SK-N-SH (cell line): ENCODE measurements at regions not wholly inside any gene's neighbourhood (a gene's known extent, or its start where the extent isn't known, plus 50 kb on each side); places are given as distances from the start of the nearest gene placed in this dataset.

Source experiments
- CTCF ChIA-PET: fragments of 300-600, 350-600 bp; formaldehyde crosslinking; extraction: SDS; loops from one replicate; lab custom pipeline; 2021; lab: Yijun Ruan, JAX
- POLR2A ChIA-PET: fragments of 350-600 bp; sonication (Branson Sonifier 250); formaldehyde crosslinking; extraction: SDS; loops from one replicate; lab custom pipeline; 2020; ENCODE audit warnings: antibody characterized with exemption, inconsistent platforms; lab: Yijun Ruan, JAX
- DNase-seq: peaks from one replicate; pipeline ENCODE4 v3.0.0; 2012
- H2AFZ ChIP-seq: fragments of 200-600 bp; sonication (generic); 2 replicates; pipeline ENCODE4 v1.8.1; 2016; ENCODE audit warnings: antibody characterized with exemption, mild to moderate bottlenecking, low read depth
- H3F3A ChIP-seq: fragments of 200-600 bp; sonication (generic); replicated peaks from 2 replicates; pipeline ENCODE3; 2016; ENCODE audit warnings: antibody characterized with exemption, mild to moderate bottlenecking; ENCODE audit not compliant: insufficient read depth
- H3K27ac ChIP-seq, 2 experiments: fragments of 200-500 bp in 1 of 2; fragments of 200-600 bp in 1 of 2; sonication (Bioruptor generic) in 1 of 2; sonication (generic), shearing (Covaris generic) in 1 of 2; 2 replicates each; pipeline versions ENCODE4 v1.5.1 to v1.6.1; 2014 to 2016; ENCODE audit warnings: low read depth in 2 of 2, inconsistent platforms in 1 of 2, low read length in 1 of 2, mild to moderate bottlenecking in 1 of 2, mixed read lengths in 1 of 2
- H3K27me3 ChIP-seq: fragments of 200-600 bp; sonication (generic), shearing (Covaris generic); 2 replicates; pipeline ENCODE4 v1.6.1; 2016; ENCODE audit warnings: mixed run types; ENCODE audit not compliant: insufficient read depth
- H3K36me3 ChIP-seq, 2 experiments: fragments of 200-500 bp in 1 of 2; fragments of 200-600 bp in 1 of 2; sonication (Bioruptor generic) in 1 of 2; sonication (generic) in 1 of 2; replicated peaks in 1 of 2; 2 replicates each; pipeline versions ENCODE3 to v1.5.1; 2014 to 2016; ENCODE audit warnings: low read length in 1 of 2, mild to moderate bottlenecking in 1 of 2; ENCODE audit not compliant: insufficient read depth in 2 of 2, control insufficient read depth in 1 of 2
- H3K4me1 ChIP-seq, 2 experiments: fragments of 200-500 bp in 1 of 2; fragments of 200-600 bp in 1 of 2; sonication (Bioruptor generic) in 1 of 2; sonication (generic), shearing (Covaris generic) in 1 of 2; 2 replicates each; pipeline versions ENCODE4 v1.5.1 to v1.6.1; 2014 to 2016; ENCODE audit warnings: low read depth in 1 of 2, low read length in 1 of 2, mixed run types in 1 of 2; ENCODE audit not compliant: insufficient read depth in 2 of 2, control insufficient read depth in 1 of 2
- H3K4me2 ChIP-seq: fragments of 200-600 bp; sonication (generic), shearing (Covaris generic); 2 replicates; pipeline ENCODE4 v1.6.1; 2017; ENCODE audit warnings: mixed run types
- H3K4me3 ChIP-seq, 2 experiments: fragments of 200-500 bp in 1 of 2; fragments of 200-600 bp in 1 of 2; sonication (Bioruptor generic) in 1 of 2; sonication (generic), shearing (Covaris generic) in 1 of 2; 2 replicates each; pipeline versions ENCODE4 v1.5.1 to v1.8.1; 2014 to 2016; ENCODE audit warnings: low read depth in 2 of 2, inconsistent platforms in 1 of 2, low read length in 1 of 2, mild to moderate bottlenecking in 1 of 2, mixed read lengths in 1 of 2, moderate library complexity in 1 of 2
- H3K79me2 ChIP-seq: fragments of 200-600 bp; sonication (generic); 2 replicates; pipeline ENCODE4 v1.8.1; 2017; ENCODE audit warnings: mild to moderate bottlenecking; ENCODE audit not compliant: insufficient read depth
- H3K9ac ChIP-seq: fragments of 200-600 bp; sonication (generic); 2 replicates; pipeline ENCODE4 v1.6.1; 2017; ENCODE audit warnings: mixed run types
- H3K9me2 ChIP-seq: fragments of 200-600 bp; sonication (generic); 2 replicates; pipeline ENCODE4 v1.6.1; 2017; ENCODE audit warnings: mixed run types
- H3K9me3 ChIP-seq: fragments of 200-600 bp; sonication (generic); 2 replicates; pipeline ENCODE4 v1.6.1; 2017; ENCODE audit warnings: mixed run types, mild to moderate bottlenecking, moderate library complexity
- H4K20me1 ChIP-seq: fragments of 200-600 bp; sonication (generic); 2 replicates; pipeline ENCODE4 v1.6.1; 2017; ENCODE audit warnings: mild to moderate bottlenecking, mixed run types; ENCODE audit not compliant: insufficient read depth
- CHD2 ChIP-seq: fragments of 150-350 bp; IDR thresholded peaks from 2 replicates; pipeline ENCODE4 v1.6.1; 2018; ENCODE audit warnings: low read length; ENCODE audit not compliant: partially characterized antibody
- CTCF ChIP-seq: fragments of 200-600 bp; sonication (generic); IDR thresholded peaks from 2 replicates; pipeline ENCODE4 v1.6.1; 2017; ENCODE audit warnings: antibody characterized with exemption, mild to moderate bottlenecking, moderate library complexity
- ELF1 ChIP-seq: IDR thresholded peaks from 2 replicates; pipeline ENCODE4 v1.4.0; 2012
- EP300 ChIP-seq, 2 experiments: IDR thresholded peaks; 2 replicates each; pipeline versions ENCODE4 v1.4.0 to v1.6.1; 2012; ENCODE audit warnings: borderline replicate concordance in 1 of 2, low read depth in 1 of 2, low read length in 1 of 2
- EZH2phosphoT487 ChIP-seq: fragments of 200-600 bp; sonication (generic); IDR thresholded peaks from 2 replicates; pipeline ENCODE4 v1.6.1; 2017; ENCODE audit warnings: low read depth, mixed run types, mild to moderate bottlenecking, antibody characterized with exemption, moderate library complexity, borderline replicate concordance
- FOSL2 ChIP-seq: IDR thresholded peaks from 2 replicates; pipeline ENCODE4 v1.4.0; 2012; ENCODE audit warnings: low read depth, mild to moderate bottlenecking, moderate library complexity, borderline replicate concordance
- FOXJ3 ChIP-seq: sonication (generic); formaldehyde crosslinking; IDR thresholded peaks from 2 replicates; pipeline ENCODE4 v1.5.1; 2020; ENCODE audit warnings: mild to moderate bottlenecking, missing genetic modification reagents
- FOXM1 ChIP-seq: IDR thresholded peaks from 2 replicates; pipeline ENCODE4 v1.4.0; 2012; ENCODE audit warnings: low read depth, mild to moderate bottlenecking
- JUND ChIP-seq: IDR thresholded peaks from 2 replicates; pipeline ENCODE4 v1.4.0; 2012
- MAX ChIP-seq: IDR thresholded peaks from 2 replicates; pipeline ENCODE4 v1.4.0; 2012; ENCODE audit warnings: low read depth
- MEF2A ChIP-seq: IDR thresholded peaks from 2 replicates; pipeline ENCODE4 v1.4.0; 2012; ENCODE audit warnings: low read depth, borderline replicate concordance
- POLR2AphosphoS5 ChIP-seq: IDR thresholded peaks from 2 replicates; pipeline ENCODE4 v1.6.1; 2012; ENCODE audit warnings: low read depth, low read length
- REST ChIP-seq: IDR thresholded peaks from 2 replicates; pipeline ENCODE4 v1.6.1; 2012; ENCODE audit warnings: mild to moderate bottlenecking, low read depth, low read length, moderate library complexity
- RFX5 ChIP-seq: IDR thresholded peaks from 2 replicates; pipeline ENCODE4 v1.6.1; 2012; ENCODE audit warnings: mild to moderate bottlenecking, improper control_type of control experiment, low read length
- RXRA ChIP-seq: IDR thresholded peaks from 2 replicates; pipeline ENCODE4 v1.4.0; 2012; ENCODE audit warnings: low read depth, mild to moderate bottlenecking, borderline replicate concordance
- SMC3 ChIP-seq: IDR thresholded peaks from 2 replicates; pipeline ENCODE4 v1.6.1; 2012; ENCODE audit warnings: low read depth, low read length, improper control_type of control experiment
- TCF12 ChIP-seq: IDR thresholded peaks from 2 replicates; pipeline ENCODE4 v1.4.0; 2012
- ZBTB33 ChIP-seq: IDR thresholded peaks from 2 replicates; pipeline ENCODE4 v1.4.0; 2012; ENCODE audit warnings: low read depth, borderline replicate concordance
- WGBS: methylation state at CpG from one replicate; pipeline ENCODE4 v1.1.6; 2017; ENCODE audit warnings: low lambda C conversion rate; 5-methylcytosine and 5-hydroxymethylcytosine counted together

GRCh38 chr7:80403686-80404241 is 108.1 kb downstream of the GNAT3 start:
- DNase-seq, result no peak
- WGBS, result 47% methylated on average over 1 of the region's 1 CpG
- Histone ChIP-seq H3K4me2 (no peak overlapping the region), H3K27ac (no peak overlapping the region), H3K79me2 (no peaks in the 10 kb centered on the region), H3K9me3 (no peaks in the 10 kb centered on the region), H4K20me1 (no peaks in the 10 kb centered on the region), H3K9me2 (no peaks in the 10 kb centered on the region), H3K4me1 (peaks cover 0 to 6% of the 10 kb centered on the region in 2 experiments; a peak in 2 of 4 replicates), H3F3A (peaks cover 4% of the 10 kb centered on the region), H3K36me3 (no peaks in the 10 kb centered on the region), H3K9ac (no peak overlapping the region), H2AFZ (no peak overlapping the region), H3K27me3 (no peaks in the 10 kb centered on the region), H3K4me3 (no peak overlapping the region)
- CTCF ChIA-PET, result interaction anchor here (0.6 to 2.8 kb wide), 9 partner anchors 13 to 1037 kb away, joined by 3 to 10 read pairs (median 4); no protein-coding TSS in a partner anchor
- POLR2A ChIA-PET, result interaction anchor here (0.8 kb wide), 1 partner anchor 15 kb away, joined by 3 read pairs; no protein-coding TSS in a partner anchor
- TF ChIP-seq FOSL2, result no peak
- TF ChIP-seq SMC3, result no peak
- no peak for TF ChIP-seq FOXJ3 (CRISPR knock-in tag)
- TF ChIP-seq CTCF, result no peak
- no peak for TF ChIP-seq CHD2
- TF ChIP-seq RXRA, result no peak
- no peak for TF ChIP-seq EP300 (IDR thresholded peaks at IDR 0.05; ENCODE audit: borderline replicate concordance in 1 of 2, low read depth in 1 of 2, low read length in 1 of 2)
- no peak for TF ChIP-seq RFX5
- no peak for TF ChIP-seq ZBTB33

- Histone ChIP-seq H3K4me1 (peaks cover 0 to 6% of the 10 kb centered on the region in 2 experiments; a peak in 2 of 4 replicates), H3K9ac (no peak overlapping the region), H4K20me1 (no peaks in the 10 kb centered on the region), H3K4me2 (no peak overlapping the region), H3K27ac (no peak overlapping the region), H3K9me2 (no peaks in the 10 kb centered on the region), H3K36me3 (no peaks in the 10 kb centered on the region), H3K79me2 (no peaks in the 10 kb centered on the region), H2AFZ (0 out of 2 replicates have a peak overlapping the region, but pooled peaks have one; percentile 7), H3F3A (peaks cover 4% of the 10 kb centered on the region), H3K27me3 (no peaks in the 10 kb centered on the region), H3K4me3 (no peak overlapping the region), H3K9me3 (no peaks in the 10 kb centered on the region)
- 71% methylated on average over 1 of the region's 1 CpG for WGBS
- ChIA-PET CTCF (interaction anchor here (0.7 to 2.2 kb wide), 5 partner anchors 9 to 305 kb away, joined by 3 to 10 read pairs (median 4); no protein-coding TSS in a partner anchor), POLR2A (no interaction called here)
- no peak for DNase-seq
- no peak for TF ChIP-seq ELF1
- TF ChIP-seq POLR2AphosphoS5, result no peak
- no peak for TF ChIP-seq MEF2A
- TF ChIP-seq EZH2phosphoT487, result no peak
- no peak for TF ChIP-seq TCF12
- TF ChIP-seq JUND, result no peak
- TF ChIP-seq FOXM1, result no peak
- no peak for TF ChIP-seq MAX
- no peak for TF ChIP-seq CTCF
- TF ChIP-seq REST, result no peak
Measured at GRCh38 chr7:80401708-80402107, 110.2 kb downstream of the GNAT3 start.
